GM19455 (cell line): ENCODE measurements at regions not wholly inside any gene's neighbourhood (a gene's known extent, or its start where the extent isn't known, plus 50 kb on each side); places are given as distances from the start of the nearest gene placed in this dataset.

Experiments used
- ATAC-seq: cut with Tn5 transposase; IDR thresholded peaks from one replicate; pipeline ENCODE4 v1.9.1; 2021; ENCODE audit not compliant: unreplicated experiment

DNA sequence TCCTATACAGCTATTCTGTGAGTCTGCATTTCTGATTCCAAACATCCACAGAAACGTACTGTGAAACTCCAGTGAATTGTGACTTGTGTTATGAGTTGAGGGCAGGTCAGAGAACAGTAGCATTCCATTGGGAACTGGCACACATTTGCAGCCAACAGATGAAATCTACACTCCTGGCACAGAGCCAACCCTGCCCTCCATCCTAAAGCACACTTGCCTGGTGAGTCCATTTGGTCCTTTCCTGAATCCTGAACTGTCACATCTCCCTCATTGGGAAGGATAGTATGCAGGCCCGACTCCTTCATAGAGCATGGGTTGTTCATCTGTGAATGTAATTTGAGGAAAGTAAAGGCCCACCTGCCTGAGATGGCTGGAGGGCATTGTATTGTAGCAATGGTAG lies 314.3 kb upstream of the RASGRP1 start:
- no peak for ATAC-seq

- no peak for ATAC-seq
Observed at GRCh38 chr15:38879909-38880471, 315.4 kb upstream of the RASGRP1 start.

GRCh38 chr15:38882221-38882620 lies 317.6 kb upstream of the RASGRP1 start:
- ATAC-seq: no peak

DNA sequence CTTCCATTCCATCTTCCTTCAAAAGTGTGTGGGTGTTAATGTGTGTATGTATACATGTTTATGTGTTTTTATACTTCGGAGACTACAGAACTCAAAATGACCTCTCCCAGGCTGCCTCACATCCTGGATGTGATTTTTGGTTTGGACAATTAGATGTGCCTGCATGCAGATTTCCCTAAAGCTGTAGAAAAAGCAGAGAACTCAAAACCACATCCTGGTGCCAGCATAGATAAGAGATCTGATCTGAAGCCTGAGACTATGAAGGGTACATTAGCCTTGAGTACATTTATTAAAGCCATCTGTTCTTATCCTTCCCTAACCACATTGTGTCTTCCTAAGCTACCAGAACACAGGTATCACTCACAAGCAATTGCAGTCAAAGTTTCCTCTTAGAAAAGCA lies 319.4 kb upstream of the RASGRP1 start:
- no peak for ATAC-seq

DNA sequence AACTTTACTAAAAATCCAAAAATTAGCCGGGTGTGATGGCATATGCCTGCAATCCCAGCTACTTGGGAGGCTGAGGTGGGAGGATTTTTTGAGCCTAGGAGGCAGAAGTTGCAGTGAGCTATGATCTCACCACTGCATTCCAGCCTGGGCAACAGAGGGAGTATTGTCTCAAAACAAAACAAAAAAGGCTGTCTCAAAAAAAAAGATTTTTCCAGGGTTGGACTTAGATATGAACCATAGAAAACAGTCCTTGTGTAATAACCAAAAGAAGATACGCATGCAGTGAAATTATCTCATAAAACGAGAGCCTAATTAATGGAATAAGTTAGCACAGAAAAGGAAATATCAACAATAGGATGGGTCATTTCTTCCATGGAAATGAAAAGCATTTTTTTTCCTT lies 320.4 kb upstream of the RASGRP1 start:
- no peak for ATAC-seq

GRCh38 chr15:38885471-38885952 lies 320.9 kb upstream of the RASGRP1 start:
- ATAC-seq: no peak

DNA sequence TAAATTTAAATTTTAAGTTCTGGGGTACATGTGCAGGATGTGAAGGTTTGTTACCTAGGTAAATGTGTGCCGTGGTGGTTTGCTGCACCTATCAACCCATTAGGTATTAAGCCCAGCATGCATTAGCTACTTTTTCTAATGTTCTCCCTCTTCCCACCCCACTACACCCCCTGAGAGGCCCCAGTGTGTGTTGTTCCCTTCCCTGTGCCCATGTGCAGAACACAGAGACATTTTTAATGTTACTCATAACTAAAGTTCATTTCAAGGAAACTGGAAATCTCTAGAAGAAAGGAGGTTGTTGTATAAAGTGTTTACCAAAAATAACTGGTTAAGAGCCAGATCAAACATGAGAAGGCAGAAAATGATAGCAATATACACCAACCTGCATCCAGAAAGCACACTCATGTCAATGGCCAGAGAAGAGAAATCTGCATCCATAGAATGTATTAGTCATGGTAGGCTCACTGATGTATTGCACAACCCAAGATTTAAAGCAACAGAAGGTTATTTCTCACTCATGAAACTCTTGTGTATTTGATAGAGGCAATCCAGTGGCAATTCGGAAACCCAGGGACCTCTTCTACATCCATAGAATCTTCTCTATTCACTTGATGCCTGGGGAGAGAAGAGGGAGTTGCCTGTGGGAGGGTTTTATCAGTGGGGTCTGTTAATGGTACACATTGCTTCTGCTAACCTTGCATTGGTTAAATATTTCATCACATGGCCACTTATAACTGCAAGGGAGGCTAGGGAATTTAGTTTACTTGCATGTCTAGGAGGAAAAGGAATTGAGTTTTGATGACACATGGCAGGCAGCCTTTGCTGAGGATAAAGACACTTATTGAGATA lies 321.9 kb upstream of the RASGRP1 start:
- no peak for ATAC-seq

- no peak for ATAC-seq
Observed at GRCh38 chr15:38888701-38889221, 324.1 kb upstream of the RASGRP1 start.

DNA sequence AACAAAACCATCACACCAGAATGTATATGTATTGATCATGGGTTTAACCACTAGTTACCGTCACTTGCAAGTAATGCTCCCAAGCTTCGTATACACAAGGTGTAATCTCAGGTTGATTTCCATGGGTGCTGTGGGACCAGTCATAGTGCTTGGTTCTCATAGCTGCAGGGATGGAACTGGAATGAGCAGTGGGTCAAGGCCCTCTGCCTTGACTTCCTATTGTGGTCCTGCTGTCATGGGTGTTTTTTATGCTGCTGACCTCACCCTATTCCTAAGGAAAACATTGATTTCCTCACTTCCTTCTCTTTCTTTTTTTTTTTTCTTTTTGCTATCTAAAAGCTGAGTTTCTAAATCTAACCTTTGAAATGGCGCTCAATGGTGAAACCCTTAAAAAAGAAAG lies 325.6 kb upstream of the RASGRP1 start:
- ATAC-seq: no peak

- no peak for ATAC-seq
Observed at GRCh38 chr15:38893925-38894242, 329.3 kb upstream of the RASGRP1 start.

- ATAC-seq: no peak
Observed at GRCh38 chr15:38894243-38894948, 329.8 kb upstream of the RASGRP1 start.

GRCh38 chr15:38895326-38896255 lies 331.0 kb upstream of the RASGRP1 start:
- no peak for ATAC-seq

- no peak for ATAC-seq
Observed at GRCh38 chr15:38896647-38897046, 332.0 kb upstream of the RASGRP1 start.

DNA sequence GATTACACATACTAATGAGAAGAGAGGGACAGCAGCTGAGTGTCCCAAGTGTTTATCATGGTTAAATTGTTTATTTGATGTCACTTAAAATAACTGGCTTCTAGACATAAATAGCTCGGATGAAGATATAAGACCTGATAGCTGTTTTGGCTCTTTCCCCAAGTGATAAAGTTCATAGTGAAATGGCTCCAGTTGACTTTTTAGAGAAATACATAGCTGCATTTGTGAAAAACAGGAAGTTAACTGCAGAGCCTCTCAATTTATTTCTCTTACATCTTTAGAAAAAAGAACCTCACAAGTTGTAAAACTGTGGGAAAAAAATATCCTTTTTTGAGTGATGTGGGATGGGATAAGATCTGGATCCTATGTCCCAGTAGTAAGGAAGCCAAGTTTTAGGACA lies 332.9 kb upstream of the RASGRP1 start:
- no peak for ATAC-seq

GRCh38 chr15:38898236-38898635 lies 333.6 kb upstream of the RASGRP1 start:
- ATAC-seq: no peak

DNA sequence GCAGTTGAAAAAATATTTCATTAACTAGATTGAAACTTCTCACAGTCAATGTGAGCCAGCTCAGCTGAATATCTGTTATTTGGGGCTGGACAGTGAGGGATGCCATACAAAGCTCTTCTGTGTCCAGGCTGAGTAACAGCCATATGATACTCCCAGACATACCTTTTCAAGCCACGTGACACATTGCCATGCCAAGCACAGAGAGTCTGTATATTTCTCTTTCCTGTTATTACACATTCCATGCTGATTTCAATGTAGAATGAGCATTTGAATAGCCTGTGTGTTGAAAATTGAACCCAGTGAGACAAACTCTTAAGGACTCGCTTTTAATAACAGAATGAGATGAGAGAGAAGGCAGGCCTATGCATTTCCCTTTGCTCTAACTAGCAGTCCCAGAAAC lies 334.7 kb upstream of the RASGRP1 start:
- no peak for ATAC-seq

GRCh38 chr15:38904298-38904697 lies 339.7 kb upstream of the RASGRP1 start:
- no peak for ATAC-seq

GRCh38 chr15:38905632-38906031 lies 341.0 kb upstream of the RASGRP1 start:
- ATAC-seq: no peak

DNA sequence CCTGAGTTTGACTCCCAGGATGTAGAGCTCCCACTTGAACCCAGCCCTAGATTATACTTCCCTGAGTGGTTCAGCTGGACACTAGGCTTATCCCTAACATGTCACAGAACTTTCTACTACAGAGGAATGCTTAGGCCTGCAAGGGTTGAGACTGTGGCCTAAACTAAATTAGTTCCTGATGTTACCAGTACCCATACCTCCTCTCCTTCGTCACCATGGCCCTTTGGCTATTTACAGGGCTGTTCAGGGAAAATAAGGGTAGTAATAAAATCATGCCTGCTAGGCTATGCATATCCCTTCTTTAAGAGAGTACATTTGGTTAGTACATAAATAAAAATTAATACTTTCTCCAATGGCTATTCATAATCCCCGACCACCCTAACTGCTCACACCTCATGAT lies 356.4 kb upstream of the RASGRP1 start:
- no peak for ATAC-seq

DNA sequence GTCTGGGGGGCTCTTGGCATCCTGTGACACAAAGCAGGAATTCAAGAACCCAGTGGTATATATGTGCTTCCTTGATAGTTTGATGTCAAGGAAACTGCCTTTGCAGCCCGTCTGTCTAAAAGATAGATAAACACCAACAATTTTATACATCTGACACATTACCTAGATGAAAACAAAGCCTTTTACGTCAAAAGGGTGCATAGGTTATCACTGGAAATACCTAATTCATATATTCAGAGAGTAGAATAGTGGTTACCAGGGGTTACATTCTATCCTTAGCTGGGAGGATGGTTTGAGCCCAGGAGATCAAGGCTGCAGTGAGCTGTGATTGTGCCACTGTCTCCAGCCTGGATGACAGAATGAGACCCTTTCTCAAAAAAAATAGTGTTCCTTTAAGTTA lies 356.9 kb upstream of the RASGRP1 start:
- ATAC-seq: no peak

DNA sequence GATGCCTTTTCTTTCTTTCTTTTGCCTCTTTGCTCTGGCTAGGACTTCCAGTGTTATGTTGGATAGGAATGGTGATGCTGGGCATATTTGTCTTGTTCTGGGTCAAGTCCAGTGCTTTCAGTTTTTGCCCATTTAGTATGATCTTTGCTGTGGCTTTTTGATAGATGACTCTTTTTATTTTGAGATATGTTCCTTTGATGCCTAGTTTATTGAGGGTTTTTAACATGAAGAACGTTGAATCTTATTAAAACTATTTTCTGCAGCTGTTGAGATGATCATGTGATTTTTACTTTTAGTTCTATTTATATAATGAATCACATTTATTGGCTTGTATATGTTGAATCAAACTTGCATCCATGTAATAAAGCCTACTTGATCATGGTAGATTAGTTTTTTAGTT lies 363.8 kb upstream of the RASGRP1 start:
- no peak for ATAC-seq
